SK-N-SH (cell line): ENCODE measurements at regions not wholly inside any gene's neighbourhood (a gene's known extent, or its start where the extent isn't known, plus 50 kb on each side); places are given as distances from the start of the nearest gene placed in this dataset.

Experiments used
- CTCF ChIA-PET: fragments of 300-600, 350-600 bp; formaldehyde crosslinking; extraction: SDS; loops from one replicate; lab custom pipeline; 2021; lab: Yijun Ruan, JAX
- POLR2A ChIA-PET: fragments of 350-600 bp; sonication (Branson Sonifier 250); formaldehyde crosslinking; extraction: SDS; loops from one replicate; lab custom pipeline; 2020; ENCODE audit warnings: antibody characterized with exemption, inconsistent platforms; lab: Yijun Ruan, JAX
- DNase-seq: peaks from one replicate; pipeline ENCODE4 v3.0.0; 2012
- H2AFZ ChIP-seq: fragments of 200-600 bp; sonication (generic); 2 replicates; pipeline ENCODE4 v1.8.1; 2016; ENCODE audit warnings: antibody characterized with exemption, mild to moderate bottlenecking, low read depth
- H3F3A ChIP-seq: fragments of 200-600 bp; sonication (generic); replicated peaks from 2 replicates; pipeline ENCODE3; 2016; ENCODE audit warnings: antibody characterized with exemption, mild to moderate bottlenecking; ENCODE audit not compliant: insufficient read depth
- H3K27ac ChIP-seq, 2 experiments: fragments of 200-500 bp in 1 of 2; fragments of 200-600 bp in 1 of 2; sonication (Bioruptor generic) in 1 of 2; sonication (generic), shearing (Covaris generic) in 1 of 2; 2 replicates each; pipeline versions ENCODE4 v1.5.1 to v1.6.1; 2014 to 2016; ENCODE audit warnings: low read depth in 2 of 2, inconsistent platforms in 1 of 2, low read length in 1 of 2, mild to moderate bottlenecking in 1 of 2, mixed read lengths in 1 of 2
- H3K27me3 ChIP-seq: fragments of 200-600 bp; sonication (generic), shearing (Covaris generic); 2 replicates; pipeline ENCODE4 v1.6.1; 2016; ENCODE audit warnings: mixed run types; ENCODE audit not compliant: insufficient read depth
- H3K36me3 ChIP-seq, 2 experiments: fragments of 200-500 bp in 1 of 2; fragments of 200-600 bp in 1 of 2; sonication (Bioruptor generic) in 1 of 2; sonication (generic) in 1 of 2; replicated peaks in 1 of 2; 2 replicates each; pipeline versions ENCODE3 to v1.5.1; 2014 to 2016; ENCODE audit warnings: low read length in 1 of 2, mild to moderate bottlenecking in 1 of 2; ENCODE audit not compliant: insufficient read depth in 2 of 2, control insufficient read depth in 1 of 2
- H3K4me1 ChIP-seq, 2 experiments: fragments of 200-500 bp in 1 of 2; fragments of 200-600 bp in 1 of 2; sonication (Bioruptor generic) in 1 of 2; sonication (generic), shearing (Covaris generic) in 1 of 2; 2 replicates each; pipeline versions ENCODE4 v1.5.1 to v1.6.1; 2014 to 2016; ENCODE audit warnings: low read depth in 1 of 2, low read length in 1 of 2, mixed run types in 1 of 2; ENCODE audit not compliant: insufficient read depth in 2 of 2, control insufficient read depth in 1 of 2
- H3K4me2 ChIP-seq: fragments of 200-600 bp; sonication (generic), shearing (Covaris generic); 2 replicates; pipeline ENCODE4 v1.6.1; 2017; ENCODE audit warnings: mixed run types
- H3K4me3 ChIP-seq, 2 experiments: fragments of 200-500 bp in 1 of 2; fragments of 200-600 bp in 1 of 2; sonication (Bioruptor generic) in 1 of 2; sonication (generic), shearing (Covaris generic) in 1 of 2; 2 replicates each; pipeline versions ENCODE4 v1.5.1 to v1.8.1; 2014 to 2016; ENCODE audit warnings: low read depth in 2 of 2, inconsistent platforms in 1 of 2, low read length in 1 of 2, mild to moderate bottlenecking in 1 of 2, mixed read lengths in 1 of 2, moderate library complexity in 1 of 2
- H3K79me2 ChIP-seq: fragments of 200-600 bp; sonication (generic); 2 replicates; pipeline ENCODE4 v1.8.1; 2017; ENCODE audit warnings: mild to moderate bottlenecking; ENCODE audit not compliant: insufficient read depth
- H3K9ac ChIP-seq: fragments of 200-600 bp; sonication (generic); 2 replicates; pipeline ENCODE4 v1.6.1; 2017; ENCODE audit warnings: mixed run types
- H3K9me2 ChIP-seq: fragments of 200-600 bp; sonication (generic); 2 replicates; pipeline ENCODE4 v1.6.1; 2017; ENCODE audit warnings: mixed run types
- H3K9me3 ChIP-seq: fragments of 200-600 bp; sonication (generic); 2 replicates; pipeline ENCODE4 v1.6.1; 2017; ENCODE audit warnings: mixed run types, mild to moderate bottlenecking, moderate library complexity
- H4K20me1 ChIP-seq: fragments of 200-600 bp; sonication (generic); 2 replicates; pipeline ENCODE4 v1.6.1; 2017; ENCODE audit warnings: mild to moderate bottlenecking, mixed run types; ENCODE audit not compliant: insufficient read depth
- ELF1 ChIP-seq: IDR thresholded peaks from 2 replicates; pipeline ENCODE4 v1.4.0; 2012
- EZH2phosphoT487 ChIP-seq: fragments of 200-600 bp; sonication (generic); IDR thresholded peaks from 2 replicates; pipeline ENCODE4 v1.6.1; 2017; ENCODE audit warnings: low read depth, mixed run types, mild to moderate bottlenecking, antibody characterized with exemption, moderate library complexity, borderline replicate concordance
- GABPA ChIP-seq: IDR thresholded peaks from 2 replicates; pipeline ENCODE4 v1.4.0; 2012; ENCODE audit warnings: low read depth, mild to moderate bottlenecking
- GATA2 ChIP-seq: sonication (generic); formaldehyde crosslinking; IDR thresholded peaks from 2 replicates; pipeline ENCODE4 v1.5.0; 2020; ENCODE audit warnings: mild to moderate bottlenecking, missing genetic modification reagents
- MEF2A ChIP-seq: IDR thresholded peaks from 2 replicates; pipeline ENCODE4 v1.4.0; 2012; ENCODE audit warnings: low read depth, borderline replicate concordance
- MXI1 ChIP-seq: IDR thresholded peaks from 2 replicates; pipeline ENCODE4 v1.6.1; 2012; ENCODE audit warnings: mild to moderate bottlenecking, low read depth, low read length, improper control_type of control experiment
- NRF1 ChIP-seq: IDR thresholded peaks from 2 replicates; pipeline ENCODE4 v1.6.1; 2012; ENCODE audit warnings: low read depth, mild to moderate bottlenecking, low read length
- POLR2AphosphoS5 ChIP-seq: IDR thresholded peaks from 2 replicates; pipeline ENCODE4 v1.6.1; 2012; ENCODE audit warnings: low read depth, low read length
- RAD21 ChIP-seq: IDR thresholded peaks from 2 replicates; pipeline ENCODE4 v1.6.1; 2012; ENCODE audit warnings: mild to moderate bottlenecking, low read length
- RFX5 ChIP-seq: IDR thresholded peaks from 2 replicates; pipeline ENCODE4 v1.6.1; 2012; ENCODE audit warnings: mild to moderate bottlenecking, improper control_type of control experiment, low read length
- RXRA ChIP-seq: IDR thresholded peaks from 2 replicates; pipeline ENCODE4 v1.4.0; 2012; ENCODE audit warnings: low read depth, mild to moderate bottlenecking, borderline replicate concordance
- TAF1 ChIP-seq: IDR thresholded peaks from 2 replicates; pipeline ENCODE4 v1.6.1; 2012; ENCODE audit warnings: low read depth, mild to moderate bottlenecking, low read length, moderate library complexity, borderline replicate concordance
- TCF12 ChIP-seq: IDR thresholded peaks from 2 replicates; pipeline ENCODE4 v1.4.0; 2012
- TEAD4 ChIP-seq: IDR thresholded peaks from 2 replicates; pipeline ENCODE4 v1.4.0; 2012; ENCODE audit warnings: mild to moderate bottlenecking, borderline replicate concordance; ENCODE audit not compliant: insufficient read depth
- YY1 ChIP-seq: IDR thresholded peaks from 2 replicates; pipeline ENCODE4 v1.4.0; 2012; ENCODE audit warnings: low read depth, mild to moderate bottlenecking
- WGBS: methylation state at CpG from one replicate; pipeline ENCODE4 v1.1.6; 2017; ENCODE audit warnings: low lambda C conversion rate; 5-methylcytosine and 5-hydroxymethylcytosine counted together
- TF ChIP-seq, protein P1 (sequence below): IDR thresholded peaks from 2 replicates; pipeline ENCODE4 v1.6.1; 2012; ENCODE audit warnings: mild to moderate bottlenecking, low read depth, low read length, moderate library complexity
- TF ChIP-seq, protein P2 (sequence below): fragments of 150-350 bp; IDR thresholded peaks from 2 replicates; pipeline ENCODE4 v1.6.1; 2016; ENCODE audit warnings: mild to moderate bottlenecking, low read depth, low read length
- TF ChIP-seq, protein P3 (sequence below): IDR thresholded peaks from 2 replicates; pipeline ENCODE4; 2012
- TF ChIP-seq, protein P4 (sequence below): IDR thresholded peaks from 2 replicates; pipeline ENCODE4 v1.4.0; 2012; ENCODE audit warnings: low read depth, borderline replicate concordance
- TF ChIP-seq, protein P5 (sequence below): IDR thresholded peaks from 2 replicates; pipeline ENCODE4 v1.4.0; 2012; ENCODE audit warnings: low read depth, borderline replicate concordance

- Histone ChIP-seq H3K27me3 (peaks cover 33% of the 10 kb centered on the region), H3K9me3 (no peaks in the 10 kb centered on the region), H3K4me1 (peaks cover 0 to 2% of the 10 kb centered on the region in 2 experiments; a peak in 1 of 4 replicates), H3F3A (no peaks in the 10 kb centered on the region), H3K79me2 (no peaks in the 10 kb centered on the region), H3K4me2 (no peak overlapping the region), H3K9ac (no peak overlapping the region), H3K9me2 (no peaks in the 10 kb centered on the region), H4K20me1 (no peaks in the 10 kb centered on the region), H3K27ac (no peak overlapping the region), H3K4me3 (no peak overlapping the region), H2AFZ (no peak overlapping the region), H3K36me3 (no peaks in the 10 kb centered on the region)
- no peak for DNase-seq
- CTCF ChIA-PET: no interaction called here
- 16% methylated on average over 6 of the region's 6 CpGs for WGBS
- POLR2A ChIA-PET: no interaction called here
- no peak for TF ChIP-seq GABPA
- TF ChIP-seq TAF1: no peak
- TF ChIP-seq EZH2phosphoT487: no peak
- no peak for TF ChIP-seq MXI1
- no peak for TF ChIP-seq TEAD4
- TF ChIP-seq POLR2AphosphoS5: no peak
- TF ChIP-seq ELF1: no peak
- no peak for TF ChIP-seq RFX5
- TF ChIP-seq, protein P1, sequence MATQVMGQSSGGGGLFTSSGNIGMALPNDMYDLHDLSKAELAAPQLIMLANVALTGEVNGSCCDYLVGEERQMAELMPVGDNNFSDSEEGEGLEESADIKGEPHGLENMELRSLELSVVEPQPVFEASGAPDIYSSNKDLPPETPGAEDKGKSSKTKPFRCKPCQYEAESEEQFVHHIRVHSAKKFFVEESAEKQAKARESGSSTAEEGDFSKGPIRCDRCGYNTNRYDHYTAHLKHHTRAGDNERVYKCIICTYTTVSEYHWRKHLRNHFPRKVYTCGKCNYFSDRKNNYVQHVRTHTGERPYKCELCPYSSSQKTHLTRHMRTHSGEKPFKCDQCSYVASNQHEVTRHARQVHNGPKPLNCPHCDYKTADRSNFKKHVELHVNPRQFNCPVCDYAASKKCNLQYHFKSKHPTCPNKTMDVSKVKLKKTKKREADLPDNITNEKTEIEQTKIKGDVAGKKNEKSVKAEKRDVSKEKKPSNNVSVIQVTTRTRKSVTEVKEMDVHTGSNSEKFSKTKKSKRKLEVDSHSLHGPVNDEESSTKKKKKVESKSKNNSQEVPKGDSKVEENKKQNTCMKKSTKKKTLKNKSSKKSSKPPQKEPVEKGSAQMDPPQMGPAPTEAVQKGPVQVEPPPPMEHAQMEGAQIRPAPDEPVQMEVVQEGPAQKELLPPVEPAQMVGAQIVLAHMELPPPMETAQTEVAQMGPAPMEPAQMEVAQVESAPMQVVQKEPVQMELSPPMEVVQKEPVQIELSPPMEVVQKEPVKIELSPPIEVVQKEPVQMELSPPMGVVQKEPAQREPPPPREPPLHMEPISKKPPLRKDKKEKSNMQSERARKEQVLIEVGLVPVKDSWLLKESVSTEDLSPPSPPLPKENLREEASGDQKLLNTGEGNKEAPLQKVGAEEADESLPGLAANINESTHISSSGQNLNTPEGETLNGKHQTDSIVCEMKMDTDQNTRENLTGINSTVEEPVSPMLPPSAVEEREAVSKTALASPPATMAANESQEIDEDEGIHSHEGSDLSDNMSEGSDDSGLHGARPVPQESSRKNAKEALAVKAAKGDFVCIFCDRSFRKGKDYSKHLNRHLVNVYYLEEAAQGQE: no peak
- no peak for TF ChIP-seq TCF12
- TF ChIP-seq RAD21: no peak
- no peak for TF ChIP-seq RXRA
- TF ChIP-seq, protein P2, sequence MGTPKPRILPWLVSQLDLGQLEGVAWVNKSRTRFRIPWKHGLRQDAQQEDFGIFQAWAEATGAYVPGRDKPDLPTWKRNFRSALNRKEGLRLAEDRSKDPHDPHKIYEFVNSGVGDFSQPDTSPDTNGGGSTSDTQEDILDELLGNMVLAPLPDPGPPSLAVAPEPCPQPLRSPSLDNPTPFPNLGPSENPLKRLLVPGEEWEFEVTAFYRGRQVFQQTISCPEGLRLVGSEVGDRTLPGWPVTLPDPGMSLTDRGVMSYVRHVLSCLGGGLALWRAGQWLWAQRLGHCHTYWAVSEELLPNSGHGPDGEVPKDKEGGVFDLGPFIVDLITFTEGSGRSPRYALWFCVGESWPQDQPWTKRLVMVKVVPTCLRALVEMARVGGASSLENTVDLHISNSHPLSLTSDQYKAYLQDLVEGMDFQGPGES: no peak
- TF ChIP-seq GATA2: no peak
- no peak for TF ChIP-seq NRF1
- TF ChIP-seq, protein P3, sequence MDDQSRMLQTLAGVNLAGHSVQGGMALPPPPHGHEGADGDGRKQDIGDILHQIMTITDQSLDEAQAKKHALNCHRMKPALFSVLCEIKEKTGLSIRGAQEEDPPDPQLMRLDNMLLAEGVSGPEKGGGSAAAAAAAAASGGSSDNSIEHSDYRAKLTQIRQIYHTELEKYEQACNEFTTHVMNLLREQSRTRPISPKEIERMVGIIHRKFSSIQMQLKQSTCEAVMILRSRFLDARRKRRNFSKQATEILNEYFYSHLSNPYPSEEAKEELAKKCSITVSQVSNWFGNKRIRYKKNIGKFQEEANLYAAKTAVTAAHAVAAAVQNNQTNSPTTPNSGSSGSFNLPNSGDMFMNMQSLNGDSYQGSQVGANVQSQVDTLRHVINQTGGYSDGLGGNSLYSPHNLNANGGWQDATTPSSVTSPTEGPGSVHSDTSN: no peak
- TF ChIP-seq MEF2A: no peak
- TF ChIP-seq, protein P4, sequence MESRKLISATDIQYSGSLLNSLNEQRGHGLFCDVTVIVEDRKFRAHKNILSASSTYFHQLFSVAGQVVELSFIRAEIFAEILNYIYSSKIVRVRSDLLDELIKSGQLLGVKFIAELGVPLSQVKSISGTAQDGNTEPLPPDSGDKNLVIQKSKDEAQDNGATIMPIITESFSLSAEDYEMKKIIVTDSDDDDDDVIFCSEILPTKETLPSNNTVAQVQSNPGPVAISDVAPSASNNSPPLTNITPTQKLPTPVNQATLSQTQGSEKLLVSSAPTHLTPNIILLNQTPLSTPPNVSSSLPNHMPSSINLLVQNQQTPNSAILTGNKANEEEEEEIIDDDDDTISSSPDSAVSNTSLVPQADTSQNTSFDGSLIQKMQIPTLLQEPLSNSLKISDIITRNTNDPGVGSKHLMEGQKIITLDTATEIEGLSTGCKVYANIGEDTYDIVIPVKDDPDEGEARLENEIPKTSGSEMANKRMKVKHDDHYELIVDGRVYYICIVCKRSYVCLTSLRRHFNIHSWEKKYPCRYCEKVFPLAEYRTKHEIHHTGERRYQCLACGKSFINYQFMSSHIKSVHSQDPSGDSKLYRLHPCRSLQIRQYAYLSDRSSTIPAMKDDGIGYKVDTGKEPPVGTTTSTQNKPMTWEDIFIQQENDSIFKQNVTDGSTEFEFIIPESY: no peak
- TF ChIP-seq YY1: no peak
- TF ChIP-seq, protein P5, sequence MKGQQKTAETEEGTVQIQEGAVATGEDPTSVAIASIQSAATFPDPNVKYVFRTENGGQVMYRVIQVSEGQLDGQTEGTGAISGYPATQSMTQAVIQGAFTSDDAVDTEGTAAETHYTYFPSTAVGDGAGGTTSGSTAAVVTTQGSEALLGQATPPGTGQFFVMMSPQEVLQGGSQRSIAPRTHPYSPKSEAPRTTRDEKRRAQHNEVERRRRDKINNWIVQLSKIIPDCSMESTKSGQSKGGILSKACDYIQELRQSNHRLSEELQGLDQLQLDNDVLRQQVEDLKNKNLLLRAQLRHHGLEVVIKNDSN: no peak
Observed at GRCh38 chr4:183017962-183018361, 81.1 kb upstream of the WWC2 start.
